ENCODE measurements at regions not wholly inside any gene's neighbourhood (a gene's known extent, or its start where the extent isn't known, plus 50 kb on each side); places are given as distances from the start of the nearest gene placed in this dataset.

GRCh38 chr10:124285587-124286527, 132.9 kb downstream of the OAT start:
- H3K27ac Mint-ChIP-seq: no peak overlapping the region
- peaks cover 6 to 24% of the 10 kb centered on the region in 2 donors for H3K27me3 Mint-ChIP-seq
- H3K9me3 Mint-ChIP-seq: no peaks in the 10 kb centered on the region
- peaks cover 0 to 4% of the 10 kb centered on the region in 2 donors for H3K4me1 Mint-ChIP-seq (ENCODE audit: low read depth in 2 of 2)
- ATAC-seq (replicated peaks): no peak
- peak overlapping the region in 1 of 2 donors; percentile 46 for H3K4me3 Mint-ChIP-seq
- no peaks in the 10 kb centered on the region for H3K36me3 Mint-ChIP-seq (ENCODE audit: insufficient read depth)
- no peak for DNase-seq

- H3K9me3 Mint-ChIP-seq: no peaks in the 10 kb centered on the region
- H3K4me1 Mint-ChIP-seq (ENCODE audit: low read depth in 2 of 2): no peaks in the 10 kb centered on the region
- peaks cover 6 to 37% of the 10 kb centered on the region in 2 donors for H3K27me3 Mint-ChIP-seq
- no peak for ATAC-seq (replicated peaks)
- no peaks in the 10 kb centered on the region for H3K36me3 Mint-ChIP-seq (ENCODE audit: insufficient read depth)
- H3K27ac Mint-ChIP-seq: no peak overlapping the region
- no peak for DNase-seq
- H3K4me3 Mint-ChIP-seq: no peak overlapping the region
Observed at GRCh38 chr10:124283949-124284250, 134.8 kb downstream of the OAT start.

DNA sequence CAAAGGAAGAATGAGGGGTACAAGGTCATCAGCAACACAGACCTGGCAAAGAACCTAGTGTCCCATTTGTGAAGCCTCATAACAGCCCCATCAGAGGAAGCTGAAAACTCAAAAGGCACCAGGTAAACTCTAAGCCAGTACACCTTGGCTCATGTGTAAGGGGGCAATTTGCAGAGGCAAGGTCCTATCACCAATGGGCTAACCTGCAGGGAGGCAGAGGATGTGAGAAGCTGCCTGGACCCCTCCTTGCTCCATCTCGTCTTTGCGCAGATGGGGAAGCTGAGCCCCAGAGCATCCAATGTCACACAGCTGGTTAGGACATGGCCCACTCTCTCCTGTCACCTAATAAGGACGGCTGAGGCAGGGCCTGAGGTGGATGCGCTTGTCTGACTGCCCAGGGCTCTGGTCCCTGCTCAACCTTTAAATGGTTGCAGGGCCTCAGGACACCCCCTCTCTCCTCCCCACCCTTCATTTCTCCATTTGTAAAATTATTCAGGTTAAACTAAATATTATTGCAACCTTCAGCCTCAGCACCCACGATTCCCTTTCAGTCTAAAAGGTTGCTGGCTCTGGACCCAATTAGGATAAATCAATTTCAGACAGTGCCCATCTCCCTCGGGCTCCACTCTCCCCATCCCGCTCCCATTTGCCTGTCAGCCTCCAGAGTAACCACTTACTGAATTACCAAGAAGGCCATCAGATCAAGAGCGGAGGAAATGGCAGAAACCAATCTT, 135.3 kb downstream of the OAT start:
- Mint-ChIP-seq H3K4me1 (ENCODE audit: low read depth in 2 of 2) (no peaks in the 10 kb centered on the region), H3K27ac (no peak overlapping the region), H3K27me3 (peaks cover 6 to 43% of the 10 kb centered on the region in 2 donors), H3K36me3 (ENCODE audit: insufficient read depth) (no peaks in the 10 kb centered on the region), H3K9me3 (no peaks in the 10 kb centered on the region), H3K4me3 (no peak overlapping the region)
- no peak for DNase-seq
- ATAC-seq (replicated peaks): no peak

DNA sequence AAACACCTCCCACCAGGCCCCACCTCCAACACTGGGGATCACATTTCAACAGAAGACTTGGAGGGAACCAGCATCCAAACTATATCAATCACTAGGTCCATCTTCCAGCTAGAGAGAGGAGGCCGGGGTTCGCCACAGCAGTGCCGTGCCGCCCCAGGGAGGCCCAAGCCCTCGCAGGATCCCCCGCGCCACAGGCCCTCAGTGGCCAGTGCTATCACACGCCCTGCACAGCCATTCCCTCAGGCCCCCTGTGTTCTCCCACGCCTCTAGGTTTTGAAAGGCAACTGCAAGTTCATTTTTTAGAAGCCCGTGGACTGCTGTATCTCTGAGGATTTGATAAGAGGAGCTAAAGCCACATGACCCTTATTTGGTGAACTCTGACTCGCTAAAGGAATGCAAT, 136.4 kb downstream of the OAT start:
- DNase-seq (no peak), ATAC-seq (replicated peaks) (no peak)
- no peak overlapping the region for H3K4me3 Mint-ChIP-seq
- no peaks in the 10 kb centered on the region for H3K4me1 Mint-ChIP-seq (ENCODE audit: low read depth in 2 of 2)
- H3K9me3 Mint-ChIP-seq: no peaks in the 10 kb centered on the region
- H3K27ac Mint-ChIP-seq: no peak overlapping the region
- peaks cover 6 to 52% of the 10 kb centered on the region in 2 donors for H3K27me3 Mint-ChIP-seq
- H3K36me3 Mint-ChIP-seq (ENCODE audit: insufficient read depth): no peaks in the 10 kb centered on the region

GRCh38 chr10:124281666-124282065, 137.1 kb downstream of the OAT start:
- no peak for DNase-seq
- peaks cover 9 to 58% of the 10 kb centered on the region in 2 donors for H3K27me3 Mint-ChIP-seq
- no peak overlapping the region for H3K4me3 Mint-ChIP-seq
- H3K27ac Mint-ChIP-seq: no peak overlapping the region
- no peaks in the 10 kb centered on the region for H3K36me3 Mint-ChIP-seq (ENCODE audit: insufficient read depth)
- no peaks in the 10 kb centered on the region for H3K4me1 Mint-ChIP-seq (ENCODE audit: low read depth in 2 of 2)
- no peaks in the 10 kb centered on the region for H3K9me3 Mint-ChIP-seq
- no peak for ATAC-seq (replicated peaks)

DNA sequence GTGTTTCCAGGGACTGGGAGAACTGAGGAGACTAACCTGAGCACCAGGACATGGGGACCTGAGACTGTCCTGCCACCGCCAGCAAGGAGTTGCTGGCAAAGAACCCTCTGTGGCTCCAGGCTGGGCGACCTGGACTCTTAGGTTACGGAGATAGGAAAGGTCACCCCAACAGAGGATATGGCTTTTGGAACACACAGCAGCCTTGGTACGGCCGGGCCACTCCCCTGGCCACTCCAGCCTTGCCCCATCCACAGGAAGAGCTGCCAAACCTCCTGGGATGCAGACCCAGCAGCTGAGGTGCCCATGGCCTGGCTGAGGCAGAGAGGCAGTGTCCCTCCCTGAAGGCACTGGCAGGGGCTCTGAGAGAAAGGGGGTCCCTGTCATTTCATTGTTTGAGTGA, 137.8 kb downstream of the OAT start:
- Mint-ChIP-seq H3K27ac (no peak overlapping the region), H3K9me3 (no peaks in the 10 kb centered on the region), H3K36me3 (ENCODE audit: insufficient read depth) (no peaks in the 10 kb centered on the region), H3K27me3 (peaks cover 15 to 65% of the 10 kb centered on the region in 2 donors), H3K4me1 (ENCODE audit: low read depth in 2 of 2) (no peaks in the 10 kb centered on the region), H3K4me3 (no peak overlapping the region)
- ATAC-seq (replicated peaks): no peak
- no peak for DNase-seq

DNA sequence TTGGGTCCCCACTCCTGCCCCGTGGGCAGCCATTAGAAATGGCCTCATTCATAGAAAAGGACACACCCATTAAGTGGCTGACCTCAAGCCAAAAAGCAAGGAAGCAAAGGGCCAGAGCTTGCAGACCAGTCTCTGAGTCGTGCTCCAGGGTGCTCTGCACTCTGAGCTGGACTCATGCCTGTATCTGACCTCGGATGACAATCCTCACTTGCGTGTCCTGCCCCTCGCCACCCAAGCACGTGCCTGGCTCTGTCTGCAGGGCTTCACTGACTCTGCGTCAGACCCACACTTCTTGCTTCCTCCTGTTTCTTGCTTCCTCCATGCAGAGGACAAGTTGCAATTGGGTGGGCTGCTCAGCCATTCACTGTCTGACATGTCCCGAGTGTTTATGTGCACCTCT, 138.8 kb downstream of the OAT start:
- no peak overlapping the region for H3K4me3 Mint-ChIP-seq
- no peak overlapping the region for H3K27ac Mint-ChIP-seq
- no peaks in the 10 kb centered on the region for H3K4me1 Mint-ChIP-seq (ENCODE audit: low read depth in 2 of 2)
- peaks cover 15 to 65% of the 10 kb centered on the region in 2 donors for H3K27me3 Mint-ChIP-seq
- DNase-seq (no peak), ATAC-seq (replicated peaks) (no peak)
- H3K9me3 Mint-ChIP-seq: no peaks in the 10 kb centered on the region
- no peaks in the 10 kb centered on the region for H3K36me3 Mint-ChIP-seq (ENCODE audit: insufficient read depth)

DNA sequence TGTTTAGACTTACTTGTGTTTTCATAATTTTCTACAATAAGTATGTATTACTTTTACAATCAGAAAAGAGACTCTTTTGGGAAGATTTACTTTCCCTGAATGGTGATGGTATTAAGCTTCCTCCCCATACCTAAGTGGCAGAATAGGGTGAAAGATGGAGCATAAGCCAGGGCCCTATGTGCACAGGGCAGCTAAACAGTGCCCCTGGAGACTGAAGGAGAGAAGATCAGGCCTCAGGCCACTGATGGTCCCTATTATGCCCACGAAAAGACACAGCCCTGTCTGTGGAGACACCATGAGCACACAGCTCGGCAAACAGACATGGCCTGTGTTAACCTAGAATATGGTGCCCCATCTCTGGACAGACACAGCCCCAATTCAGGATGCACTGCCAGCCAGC, 139.4 kb downstream of the OAT start:
- Mint-ChIP-seq H3K27me3 (peaks cover 15 to 65% of the 10 kb centered on the region in 2 donors), H3K4me3 (no peak overlapping the region), H3K36me3 (ENCODE audit: insufficient read depth) (no peaks in the 10 kb centered on the region), H3K4me1 (ENCODE audit: low read depth in 2 of 2) (no peaks in the 10 kb centered on the region), H3K9me3 (no peaks in the 10 kb centered on the region), H3K27ac (no peak overlapping the region)
- DNase-seq (no peak), ATAC-seq (replicated peaks) (no peak)

DNA sequence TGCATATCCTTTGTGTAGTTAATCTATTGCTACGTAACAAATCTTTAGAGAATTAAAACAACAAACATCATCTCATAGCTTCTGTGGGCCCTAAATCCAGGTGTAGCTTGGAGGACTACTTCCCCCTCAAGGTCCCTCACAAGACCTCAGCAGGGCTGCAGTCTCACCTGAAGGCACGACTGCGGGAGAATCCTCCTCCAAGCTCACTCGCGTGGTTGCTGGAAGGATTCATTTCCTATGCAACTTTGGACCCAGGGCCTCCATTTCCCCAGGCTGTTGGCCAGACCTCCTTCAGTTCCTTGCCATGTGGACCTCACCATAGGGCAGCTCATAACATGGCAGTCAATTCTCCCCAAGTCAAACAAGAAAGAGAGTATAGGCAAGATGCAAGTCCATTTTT, 140.4 kb downstream of the OAT start:
- Mint-ChIP-seq H3K27ac (no peak overlapping the region), H3K4me3 (no peak overlapping the region), H3K4me1 (ENCODE audit: low read depth in 2 of 2) (no peaks in the 10 kb centered on the region), H3K27me3 (peaks cover 9 to 57% of the 10 kb centered on the region in 2 donors), H3K9me3 (peaks cover 0 to 2% of the 10 kb centered on the region in 2 donors), H3K36me3 (ENCODE audit: insufficient read depth) (no peaks in the 10 kb centered on the region)
- no peak for ATAC-seq (replicated peaks)
- DNase-seq: no peak

DNA sequence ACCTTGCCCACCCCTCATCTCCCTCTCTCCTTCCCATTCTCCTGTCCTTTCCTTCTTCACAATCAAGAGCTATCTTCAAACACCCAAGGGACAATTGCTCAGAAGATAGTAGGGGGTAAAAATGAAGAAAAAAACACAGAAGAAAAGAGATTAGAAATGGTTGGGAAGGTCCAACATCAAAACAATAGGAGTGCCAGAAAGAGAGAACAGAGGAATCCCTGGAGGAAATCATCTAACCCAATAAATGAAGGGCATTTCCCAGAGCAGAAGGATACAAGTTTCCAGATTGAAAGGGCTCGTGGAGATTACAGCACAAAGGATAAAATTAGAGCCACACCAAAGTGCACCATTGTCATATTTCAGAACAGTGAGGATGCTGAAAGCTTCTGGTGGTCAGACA, 145.6 kb downstream of the OAT start:
- Mint-ChIP-seq H3K36me3 (ENCODE audit: insufficient read depth) (no peaks in the 10 kb centered on the region), H3K27ac (no peak overlapping the region), H3K27me3 (peaks cover 19 to 57% of the 10 kb centered on the region in 2 donors), H3K4me3 (no peak overlapping the region), H3K9me3 (peaks cover 7 to 23% of the 10 kb centered on the region in 2 donors), H3K4me1 (ENCODE audit: low read depth in 2 of 2) (peaks cover 0 to 1% of the 10 kb centered on the region in 2 donors)
- DNase-seq (no peak), ATAC-seq (replicated peaks) (no peak)

GRCh38 chr10:124271676-124272075, 147.0 kb downstream of the OAT start:
- no peaks in the 10 kb centered on the region for H3K36me3 Mint-ChIP-seq (ENCODE audit: insufficient read depth)
- peaks cover 0 to 1% of the 10 kb centered on the region in 2 donors for H3K4me1 Mint-ChIP-seq (ENCODE audit: low read depth in 2 of 2)
- peaks cover 7 to 23% of the 10 kb centered on the region in 2 donors for H3K9me3 Mint-ChIP-seq
- H3K4me3 Mint-ChIP-seq: no peak overlapping the region
- peaks cover 22 to 53% of the 10 kb centered on the region in 2 donors for H3K27me3 Mint-ChIP-seq
- no peak for DNase-seq
- no peak for ATAC-seq (replicated peaks)
- no peak overlapping the region for H3K27ac Mint-ChIP-seq

GRCh38 chr10:124270530-124271327, 148.0 kb downstream of the OAT start:
- ATAC-seq (replicated peaks): no peak
- H3K4me3 Mint-ChIP-seq: no peak overlapping the region
- H3K9me3 Mint-ChIP-seq: peaks cover 7 to 23% of the 10 kb centered on the region in 2 donors
- peaks cover 0 to 1% of the 10 kb centered on the region in 2 donors for H3K4me1 Mint-ChIP-seq (ENCODE audit: low read depth in 2 of 2)
- H3K36me3 Mint-ChIP-seq (ENCODE audit: insufficient read depth): no peaks in the 10 kb centered on the region
- H3K27ac Mint-ChIP-seq: no peak overlapping the region
- peaks cover 18 to 52% of the 10 kb centered on the region in 2 donors for H3K27me3 Mint-ChIP-seq
- DNase-seq: no peak

DNA sequence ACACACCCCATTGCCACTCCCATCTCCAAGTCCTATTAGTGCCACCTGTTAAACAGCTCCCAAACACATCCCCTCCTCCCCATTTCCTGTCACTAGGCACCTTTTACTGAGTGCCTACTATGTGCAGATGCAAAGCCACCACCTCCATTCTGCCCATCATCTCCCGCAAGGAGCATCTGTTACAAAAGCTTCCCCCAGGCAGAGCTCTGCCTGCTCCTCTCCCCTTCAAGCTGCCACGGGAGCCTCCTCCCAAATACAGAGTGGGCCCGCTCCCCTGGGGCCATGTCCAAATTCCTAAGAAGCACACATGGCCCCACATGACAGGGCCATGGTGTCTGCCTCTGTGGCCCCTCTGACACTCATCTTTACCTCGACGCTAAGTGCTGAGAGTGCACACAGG, 149.7 kb downstream of the OAT start:
- Mint-ChIP-seq H3K9me3 (peaks cover 7 to 23% of the 10 kb centered on the region in 2 donors), H3K36me3 (ENCODE audit: insufficient read depth) (no peaks in the 10 kb centered on the region), H3K27me3 (peaks cover 24 to 65% of the 10 kb centered on the region in 2 donors), H3K4me1 (ENCODE audit: low read depth in 2 of 2) (peaks cover 0 to 1% of the 10 kb centered on the region in 2 donors), H3K4me3 (no peak overlapping the region), H3K27ac (no peak overlapping the region)
- ATAC-seq (replicated peaks) (no peak), DNase-seq (no peak)

All from effector memory CD8-positive, alpha-beta T cell (primary cell).